K562 (cell line): ENCODE measurements at regions not wholly inside any gene's neighbourhood (a gene's known extent, or its start where the extent isn't known, plus 50 kb on each side); places are given as distances from the start of the nearest gene placed in this dataset.

Experiments used
- E4F1 ChIP-seq: fragments of 250-450 bp; sonication (Bioruptor Pico); IDR thresholded peaks from 2 replicates; pipeline ENCODE4 v1.5.0; 2021; ENCODE audit warnings: mild to moderate bottlenecking, borderline replicate concordance
- MGA ChIP-seq: fragments of 450-650 bp; IDR thresholded peaks from 2 replicates; pipeline ENCODE4 v1.6.1; 2016; ENCODE audit warnings: mild to moderate bottlenecking, moderate library complexity
- ZFPM2 ChIP-seq: fragments of 250-450 bp; sonication (Bioruptor Pico); IDR thresholded peaks from 2 replicates; pipeline ENCODE4 v1.5.1; 2022; ENCODE audit warnings: mild to moderate bottlenecking
- TF ChIP-seq, protein P1 (sequence below): sonication (generic); formaldehyde crosslinking; IDR thresholded peaks from 2 replicates; pipeline ENCODE4 v1.8.0; 2023; ENCODE audit warnings: mild to moderate bottlenecking, missing genetic modification reagents
- TF ChIP-seq, protein P2 (sequence below): IDR thresholded peaks from 3 replicates; pipeline ENCODE4 v1.6.1; 2011; ENCODE audit warnings: borderline replicate concordance, mild to moderate bottlenecking, moderate library complexity; ENCODE audit not compliant: insufficient read length; ENCODE audit errors: extremely low read depth

GRCh38 chr6:26216359-26216885, 129.2 kb downstream of the HFE start (continued):
- TF ChIP-seq MGA, result peak; percentile 84
- TF ChIP-seq, protein P1, sequence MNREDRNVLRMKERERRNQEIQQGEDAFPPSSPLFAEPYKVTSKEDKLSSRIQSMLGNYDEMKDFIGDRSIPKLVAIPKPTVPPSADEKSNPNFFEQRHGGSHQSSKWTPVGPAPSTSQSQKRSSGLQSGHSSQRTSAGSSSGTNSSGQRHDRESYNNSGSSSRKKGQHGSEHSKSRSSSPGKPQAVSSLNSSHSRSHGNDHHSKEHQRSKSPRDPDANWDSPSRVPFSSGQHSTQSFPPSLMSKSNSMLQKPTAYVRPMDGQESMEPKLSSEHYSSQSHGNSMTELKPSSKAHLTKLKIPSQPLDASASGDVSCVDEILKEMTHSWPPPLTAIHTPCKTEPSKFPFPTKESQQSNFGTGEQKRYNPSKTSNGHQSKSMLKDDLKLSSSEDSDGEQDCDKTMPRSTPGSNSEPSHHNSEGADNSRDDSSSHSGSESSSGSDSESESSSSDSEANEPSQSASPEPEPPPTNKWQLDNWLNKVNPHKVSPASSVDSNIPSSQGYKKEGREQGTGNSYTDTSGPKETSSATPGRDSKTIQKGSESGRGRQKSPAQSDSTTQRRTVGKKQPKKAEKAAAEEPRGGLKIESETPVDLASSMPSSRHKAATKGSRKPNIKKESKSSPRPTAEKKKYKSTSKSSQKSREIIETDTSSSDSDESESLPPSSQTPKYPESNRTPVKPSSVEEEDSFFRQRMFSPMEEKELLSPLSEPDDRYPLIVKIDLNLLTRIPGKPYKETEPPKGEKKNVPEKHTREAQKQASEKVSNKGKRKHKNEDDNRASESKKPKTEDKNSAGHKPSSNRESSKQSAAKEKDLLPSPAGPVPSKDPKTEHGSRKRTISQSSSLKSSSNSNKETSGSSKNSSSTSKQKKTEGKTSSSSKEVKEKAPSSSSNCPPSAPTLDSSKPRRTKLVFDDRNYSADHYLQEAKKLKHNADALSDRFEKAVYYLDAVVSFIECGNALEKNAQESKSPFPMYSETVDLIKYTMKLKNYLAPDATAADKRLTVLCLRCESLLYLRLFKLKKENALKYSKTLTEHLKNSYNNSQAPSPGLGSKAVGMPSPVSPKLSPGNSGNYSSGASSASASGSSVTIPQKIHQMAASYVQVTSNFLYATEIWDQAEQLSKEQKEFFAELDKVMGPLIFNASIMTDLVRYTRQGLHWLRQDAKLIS (CRISPR knock-in tag), result peak; percentile 100
- TF ChIP-seq, protein P2, sequence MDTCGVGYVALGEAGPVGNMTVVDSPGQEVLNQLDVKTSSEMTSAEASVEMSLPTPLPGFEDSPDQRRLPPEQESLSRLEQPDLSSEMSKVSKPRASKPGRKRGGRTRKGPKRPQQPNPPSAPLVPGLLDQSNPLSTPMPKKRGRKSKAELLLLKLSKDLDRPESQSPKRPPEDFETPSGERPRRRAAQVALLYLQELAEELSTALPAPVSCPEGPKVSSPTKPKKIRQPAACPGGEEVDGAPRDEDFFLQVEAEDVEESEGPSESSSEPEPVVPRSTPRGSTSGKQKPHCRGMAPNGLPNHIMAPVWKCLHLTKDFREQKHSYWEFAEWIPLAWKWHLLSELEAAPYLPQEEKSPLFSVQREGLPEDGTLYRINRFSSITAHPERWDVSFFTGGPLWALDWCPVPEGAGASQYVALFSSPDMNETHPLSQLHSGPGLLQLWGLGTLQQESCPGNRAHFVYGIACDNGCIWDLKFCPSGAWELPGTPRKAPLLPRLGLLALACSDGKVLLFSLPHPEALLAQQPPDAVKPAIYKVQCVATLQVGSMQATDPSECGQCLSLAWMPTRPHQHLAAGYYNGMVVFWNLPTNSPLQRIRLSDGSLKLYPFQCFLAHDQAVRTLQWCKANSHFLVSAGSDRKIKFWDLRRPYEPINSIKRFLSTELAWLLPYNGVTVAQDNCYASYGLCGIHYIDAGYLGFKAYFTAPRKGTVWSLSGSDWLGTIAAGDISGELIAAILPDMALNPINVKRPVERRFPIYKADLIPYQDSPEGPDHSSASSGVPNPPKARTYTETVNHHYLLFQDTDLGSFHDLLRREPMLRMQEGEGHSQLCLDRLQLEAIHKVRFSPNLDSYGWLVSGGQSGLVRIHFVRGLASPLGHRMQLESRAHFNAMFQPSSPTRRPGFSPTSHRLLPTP, result no peak
- 0 out of 2 replicates have a peak, but pooled peaks have one; percentile 41 for TF ChIP-seq ZFPM2 (CRISPR knock-in tag)
- no peak for TF ChIP-seq E4F1 (CRISPR knock-in tag)
